ENCODE measurements at regions not wholly inside any gene's neighbourhood (a gene's known extent, or its start where the extent isn't known, plus 50 kb on each side); places are given as distances from the start of the nearest gene placed in this dataset.

GRCh38 chr4:187179086-187180058 is 455.7 kb upstream of the FAT1 start:
- no peak overlapping the region for H2BK5ac ChIP-seq (ENCODE audit: insufficient read length, low read length)
- no peak overlapping the region for H3K56ac ChIP-seq (ENCODE audit: insufficient read length, low read depth, low read length)
- Mint-ChIP-seq H3K27me3 (ENCODE audit: low read depth) (no peaks in the 10 kb centered on the region), H3K4me1 (peaks cover 14 to 25% of the 10 kb centered on the region in 2 experiments), H3K27ac (no peak overlapping the region), H3K9me3 (no peaks in the 10 kb centered on the region), H3K36me3 (ENCODE audit: insufficient read depth in 1 of 3, low read depth in 3 of 3) (no peaks in the 10 kb centered on the region), H3K4me3 (no peak overlapping the region)
- H3T11ph ChIP-seq (ENCODE audit: low read length), result no peak overlapping the region
- no peak overlapping the region for H3K18ac ChIP-seq (ENCODE audit: insufficient read length, low read depth, low read length)
- no peak overlapping the region for H3K9ac ChIP-seq (ENCODE audit: extremely low read depth, insufficient read length, low read length)
- H4K91ac ChIP-seq (ENCODE audit: insufficient read length, low read depth, low read length), result no peak overlapping the region
- no peak overlapping the region for H2AFZ ChIP-seq (ENCODE audit: low read length)
- no peak overlapping the region for H2BK12ac ChIP-seq (ENCODE audit: insufficient read length, low read depth, low read length)
- no peak overlapping the region for H2AK5ac ChIP-seq (ENCODE audit: insufficient read length, low read length)
- no peaks in the 10 kb centered on the region for H3K23me2 ChIP-seq (ENCODE audit: insufficient read length, low read depth, low read length, poor library complexity, severe bottlenecking)
- no peaks in the 10 kb centered on the region for H4K20me1 ChIP-seq (ENCODE audit: control insufficient read depth, insufficient read depth, insufficient read length)
- TF ChIP-seq CTCF (conservative IDR thresholded peaks at IDR 0.05), result no peak
- H3K4me1 ChIP-seq (ENCODE audit: insufficient read depth, low read length), result no peaks in the 10 kb centered on the region
- no peak overlapping the region; the same call in 1 of the 2 replicates for H3K14ac ChIP-seq (ENCODE audit: insufficient read depth, low read length)
- H2BK20ac ChIP-seq (ENCODE audit: low read depth, low read length, poor library complexity, severe bottlenecking), result no peak overlapping the region
- H3K4me2 ChIP-seq (ENCODE audit: insufficient read depth, insufficient read length, low read length), result no peak overlapping the region
- no peaks in the 10 kb centered on the region for H3K27me3 ChIP-seq (ENCODE audit: insufficient read depth, low read length)
- no peak overlapping the region for H3K27ac ChIP-seq (ENCODE audit: insufficient read length, low read depth, low read length)
- no peak overlapping the region for H4K8ac ChIP-seq (replicated peaks; ENCODE audit: insufficient read length, low read depth, low read length)
- H2BK15ac ChIP-seq (ENCODE audit: low read depth, low read length), result no peak overlapping the region
- no peak overlapping the region for H4K5ac ChIP-seq (ENCODE audit: insufficient read length, low read depth, low read length)
- H3K79me1 ChIP-seq (ENCODE audit: insufficient read depth, low read depth, low read length, poor library complexity, severe bottlenecking), result no peaks in the 10 kb centered on the region
- H3K4ac ChIP-seq (ENCODE audit: low read depth, low read length), result no peak overlapping the region
- H3K23ac ChIP-seq (ENCODE audit: insufficient read length, low read depth, low read length), result no peak overlapping the region
- H3K79me2 ChIP-seq (ENCODE audit: insufficient read depth, low read length), result no peaks in the 10 kb centered on the region
- DNase-seq, result no peak
- no peak overlapping the region for H2BK120ac ChIP-seq (ENCODE audit: low read depth, low read length, poor library complexity, severe bottlenecking)
- WGBS (ENCODE audit: extremely low coverage, insufficient read length, low lambda C conversion rate), result no CpG with 5 or more reads among the region's 10 CpGs
- H3K9me3 ChIP-seq (ENCODE audit: control insufficient read depth, low read depth, low read length), result no peaks in the 10 kb centered on the region
